Endothelial cell (in vitro differentiated cells): ENCODE measurements at regions not wholly inside any gene's neighbourhood (a gene's known extent, or its start where the extent isn't known, plus 50 kb on each side); places are given as distances from the start of the nearest gene placed in this dataset.

Source experiments
- DNase-seq: peaks from one replicate; pipeline ENCODE4 v3.0.0; 2021; ENCODE audit warnings: low spot score
- H3K27ac Mint-ChIP-seq: one replicate; pipeline ENCODE4 v1.8.0; 2021; ENCODE audit warnings: mixed read lengths, inconsistent platforms; ENCODE audit not compliant: unreplicated experiment
- H3K27me3 Mint-ChIP-seq: one replicate; pipeline ENCODE4 v1.8.0; 2021; ENCODE audit warnings: mild to moderate bottlenecking, moderate library complexity, mixed read lengths, inconsistent platforms; ENCODE audit not compliant: unreplicated experiment
- H3K36me3 Mint-ChIP-seq: one replicate; pipeline ENCODE4 v1.8.0; 2021; ENCODE audit warnings: mild to moderate bottlenecking, low read depth, mixed read lengths, inconsistent platforms; ENCODE audit not compliant: unreplicated experiment
- H3K4me1 Mint-ChIP-seq: one replicate; pipeline ENCODE4 v1.8.0; 2021; ENCODE audit warnings: mild to moderate bottlenecking, mixed read lengths, inconsistent platforms; ENCODE audit not compliant: unreplicated experiment
- H3K4me3 Mint-ChIP-seq: one replicate; pipeline ENCODE4 v1.8.0; 2021; ENCODE audit warnings: mild to moderate bottlenecking, mixed read lengths, inconsistent platforms; ENCODE audit not compliant: unreplicated experiment
- H3K9me3 Mint-ChIP-seq: one replicate; pipeline ENCODE4 v1.8.0; 2021; ENCODE audit warnings: mixed read lengths, inconsistent platforms; ENCODE audit not compliant: unreplicated experiment
- TF ChIP-seq, protein P1 (sequence below): fragments of 200-600 bp; sonication (generic); IDR thresholded peaks from one replicate; pipeline ENCODE4 v1.5.0; 2021; ENCODE audit warnings: antibody characterized with exemption; ENCODE audit not compliant: unreplicated experiment

DNA sequence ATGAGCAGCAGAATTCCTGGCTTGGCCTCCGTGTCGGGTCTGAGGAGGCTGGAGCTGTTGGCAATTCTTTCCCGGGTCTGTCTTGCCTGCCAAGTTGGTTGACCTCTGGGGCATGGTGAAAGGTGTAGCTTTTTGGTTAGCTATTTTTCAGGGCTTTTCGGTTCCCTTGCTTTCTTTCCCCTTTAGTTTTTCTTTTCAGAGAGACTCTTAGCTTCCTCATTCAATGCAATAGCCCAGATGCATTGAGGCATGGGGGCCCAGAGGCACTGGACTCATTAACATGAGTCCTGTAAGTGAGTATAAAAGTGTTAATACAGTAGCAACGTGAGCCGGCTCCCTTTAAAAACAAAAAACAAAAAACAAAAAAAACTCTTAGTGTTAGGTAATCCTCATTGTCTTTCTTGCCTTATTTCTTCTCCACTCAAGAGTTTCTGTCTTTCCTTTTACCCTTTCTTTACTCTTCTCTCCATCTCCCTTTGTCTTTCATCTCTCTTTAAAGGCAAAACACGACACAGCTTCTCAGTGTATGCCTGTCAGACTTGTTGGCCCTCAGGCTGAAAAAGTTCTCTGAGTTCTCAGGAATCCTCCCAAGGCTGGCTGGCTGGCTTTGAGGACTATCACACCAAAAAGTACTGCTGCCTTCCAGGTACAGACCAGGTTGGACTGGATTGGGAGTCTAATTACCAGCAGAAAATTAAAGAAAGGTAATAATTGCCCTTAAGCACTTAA is 289.9 kb upstream of the TUT7 start:
- Mint-ChIP-seq H3K4me3 (no peak overlapping the region), H3K27ac (no peak overlapping the region), H3K4me1 (no peaks in the 10 kb centered on the region), H3K36me3 (no peaks in the 10 kb centered on the region), H3K27me3 (no peaks in the 10 kb centered on the region), H3K9me3 (no peaks in the 10 kb centered on the region)
- TF ChIP-seq, protein P1, sequence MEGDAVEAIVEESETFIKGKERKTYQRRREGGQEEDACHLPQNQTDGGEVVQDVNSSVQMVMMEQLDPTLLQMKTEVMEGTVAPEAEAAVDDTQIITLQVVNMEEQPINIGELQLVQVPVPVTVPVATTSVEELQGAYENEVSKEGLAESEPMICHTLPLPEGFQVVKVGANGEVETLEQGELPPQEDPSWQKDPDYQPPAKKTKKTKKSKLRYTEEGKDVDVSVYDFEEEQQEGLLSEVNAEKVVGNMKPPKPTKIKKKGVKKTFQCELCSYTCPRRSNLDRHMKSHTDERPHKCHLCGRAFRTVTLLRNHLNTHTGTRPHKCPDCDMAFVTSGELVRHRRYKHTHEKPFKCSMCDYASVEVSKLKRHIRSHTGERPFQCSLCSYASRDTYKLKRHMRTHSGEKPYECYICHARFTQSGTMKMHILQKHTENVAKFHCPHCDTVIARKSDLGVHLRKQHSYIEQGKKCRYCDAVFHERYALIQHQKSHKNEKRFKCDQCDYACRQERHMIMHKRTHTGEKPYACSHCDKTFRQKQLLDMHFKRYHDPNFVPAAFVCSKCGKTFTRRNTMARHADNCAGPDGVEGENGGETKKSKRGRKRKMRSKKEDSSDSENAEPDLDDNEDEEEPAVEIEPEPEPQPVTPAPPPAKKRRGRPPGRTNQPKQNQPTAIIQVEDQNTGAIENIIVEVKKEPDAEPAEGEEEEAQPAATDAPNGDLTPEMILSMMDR = no peak
- no peak for DNase-seq

DNA sequence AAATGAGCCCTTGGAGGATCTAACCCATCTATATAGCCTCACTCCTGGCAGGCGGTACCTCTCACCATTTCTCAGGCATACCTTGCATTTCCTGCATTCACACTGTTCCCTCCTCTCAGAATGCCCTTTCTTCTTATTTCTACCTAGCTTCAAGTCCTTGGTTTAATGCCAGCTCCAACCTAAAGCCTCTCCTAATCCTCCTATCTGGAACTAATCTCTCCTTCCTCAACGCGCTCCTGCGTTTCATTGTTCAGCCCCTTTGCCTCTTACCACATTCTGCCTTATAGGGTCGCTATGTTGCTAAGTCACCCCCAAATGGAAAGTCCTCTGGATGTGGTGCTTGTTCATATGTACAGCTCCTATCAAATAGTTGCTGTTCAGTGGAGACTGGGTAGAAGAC is 288.5 kb upstream of the TUT7 start:
- Mint-ChIP-seq H3K4me3 (no peak overlapping the region), H3K36me3 (no peaks in the 10 kb centered on the region), H3K27me3 (no peaks in the 10 kb centered on the region), H3K4me1 (no peaks in the 10 kb centered on the region), H3K27ac (no peak overlapping the region), H3K9me3 (no peaks in the 10 kb centered on the region)
- DNase-seq = no peak
- TF ChIP-seq, protein P1 = no peak

DNA sequence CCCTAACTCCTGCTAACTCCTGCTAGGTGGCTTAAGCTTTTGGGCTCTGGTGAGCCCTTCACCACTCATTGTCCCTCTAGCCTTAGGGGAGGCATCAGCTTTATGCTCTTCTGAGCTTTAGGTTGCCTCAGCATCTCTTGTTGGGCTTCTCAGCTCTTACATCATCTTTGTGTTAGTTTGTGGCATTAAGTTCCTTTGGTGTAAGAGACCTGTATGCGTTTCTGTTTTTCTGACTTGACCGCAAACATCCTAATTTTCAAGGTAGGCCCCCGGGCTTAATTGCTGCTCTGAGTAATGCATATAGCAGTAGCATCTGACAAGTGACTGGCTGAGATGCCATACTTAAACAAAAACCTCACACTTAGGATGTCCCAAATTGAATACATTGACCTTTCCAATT is 287.8 kb upstream of the TUT7 start:
- no peak overlapping the region for H3K27ac Mint-ChIP-seq
- no peaks in the 10 kb centered on the region for H3K4me1 Mint-ChIP-seq
- DNase-seq = no peak
- TF ChIP-seq, protein P1 = no peak
- no peaks in the 10 kb centered on the region for H3K9me3 Mint-ChIP-seq
- no peaks in the 10 kb centered on the region for H3K36me3 Mint-ChIP-seq
- no peak overlapping the region for H3K4me3 Mint-ChIP-seq
- H3K27me3 Mint-ChIP-seq = no peaks in the 10 kb centered on the region

DNA sequence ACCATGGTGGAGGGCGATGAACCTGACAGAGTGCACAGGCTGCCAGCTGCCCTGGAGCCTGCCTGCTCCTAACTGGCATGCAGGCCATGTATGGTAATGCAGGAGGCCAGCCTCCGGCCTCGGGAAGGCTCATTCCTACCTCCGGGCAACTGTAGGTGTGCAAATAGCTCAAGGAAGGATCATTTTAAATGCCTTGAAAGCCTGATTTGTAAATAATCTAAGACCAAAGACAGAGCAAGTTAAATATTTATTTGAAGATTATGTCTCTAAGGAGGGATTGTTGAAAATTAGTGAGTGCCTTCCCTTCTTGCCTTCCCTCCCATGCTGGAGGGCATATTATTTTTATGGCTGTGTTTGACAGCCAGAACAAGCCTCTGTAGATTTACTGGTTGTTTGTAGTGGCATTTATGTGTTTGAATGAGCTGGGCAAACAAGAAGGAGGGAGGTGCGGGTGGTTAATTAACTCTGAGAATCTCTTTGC is 285.7 kb upstream of the TUT7 start:
- TF ChIP-seq, protein P1 = peak; percentile 27
- H3K4me1 Mint-ChIP-seq = no peaks in the 10 kb centered on the region
- peak; percentile 19 for DNase-seq
- no peaks in the 10 kb centered on the region for H3K9me3 Mint-ChIP-seq
- H3K36me3 Mint-ChIP-seq = no peaks in the 10 kb centered on the region
- H3K4me3 Mint-ChIP-seq = no peak overlapping the region
- H3K27ac Mint-ChIP-seq = no peak overlapping the region
- no peaks in the 10 kb centered on the region for H3K27me3 Mint-ChIP-seq

DNA sequence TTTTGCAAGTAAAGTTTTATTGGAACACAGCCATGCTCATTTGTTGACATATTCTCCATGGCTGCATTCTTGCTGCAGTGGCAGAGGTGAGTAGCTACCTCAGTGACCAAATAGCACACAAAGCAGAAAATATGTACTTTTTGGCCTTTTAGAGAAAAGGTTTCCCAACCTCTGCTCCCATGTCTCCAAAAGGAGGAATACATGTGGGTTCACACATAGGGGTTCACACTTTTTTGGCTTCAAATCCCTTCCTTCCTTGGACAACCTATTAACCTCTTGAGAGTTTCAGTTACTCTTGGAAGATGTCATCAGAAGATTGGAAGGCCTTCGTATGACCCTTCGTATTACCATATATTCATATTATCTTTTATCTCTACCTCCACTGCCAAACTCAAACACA is 285.1 kb upstream of the TUT7 start:
- H3K9me3 Mint-ChIP-seq = no peaks in the 10 kb centered on the region
- no peak overlapping the region for H3K4me3 Mint-ChIP-seq
- no peak overlapping the region for H3K27ac Mint-ChIP-seq
- no peaks in the 10 kb centered on the region for H3K4me1 Mint-ChIP-seq
- no peaks in the 10 kb centered on the region for H3K27me3 Mint-ChIP-seq
- DNase-seq = no peak
- TF ChIP-seq, protein P1 = no peak
- H3K36me3 Mint-ChIP-seq = no peaks in the 10 kb centered on the region
